H1 (cell line): ENCODE measurements at regions not wholly inside any gene's neighbourhood (a gene's known extent, or its start where the extent isn't known, plus 50 kb on each side); places are given as distances from the start of the nearest gene placed in this dataset.

Experiments
- EP300 ChIP-seq, 2 experiments: IDR thresholded peaks; 1 replicate in 1 of 2; 2 replicates in 1 of 2; pipeline ENCODE4 v1.6.1; 2011 to 2012; ENCODE audit warnings: low read depth in 2 of 2, low read length in 2 of 2, mild to moderate bottlenecking in 2 of 2, borderline replicate concordance in 1 of 2, inconsistent platforms in 1 of 2, moderate library complexity in 1 of 2
- EZH2 ChIP-seq: fragments of 200-600 bp; sonication (generic); IDR thresholded peaks from 2 replicates; pipeline ENCODE4 v1.7.1; 2012; ENCODE audit warnings: low read depth, mild to moderate bottlenecking, moderate library complexity, low read length, inconsistent platforms; ENCODE audit not compliant: severe bottlenecking
- POLR2AphosphoS5 ChIP-seq: IDR thresholded peaks from 2 replicates; pipeline ENCODE4 v1.6.1; 2011; ENCODE audit warnings: low read depth, low read length
- SUZ12 ChIP-seq: fragments of 200-600 bp; sonication (generic); IDR thresholded peaks from 2 replicates; pipeline ENCODE4 v1.6.1; 2012; ENCODE audit warnings: mild to moderate bottlenecking, inconsistent platforms, low read length, moderate library complexity, mixed read lengths
- TF ChIP-seq, protein P1 (sequence below): fragments of 300-600 bp; sonication (generic); IDR thresholded peaks from 2 replicates; pipeline ENCODE4 v1.7.1; 2012; ENCODE audit warnings: low read length, moderate library complexity, mild to moderate bottlenecking, inconsistent platforms; ENCODE audit not compliant: insufficient replicate concordance
- TF ChIP-seq, protein P2 (sequence below): IDR thresholded peaks from 2 replicates; pipeline ENCODE4 v1.6.1; 2012; ENCODE audit warnings: inconsistent platforms

DNA sequence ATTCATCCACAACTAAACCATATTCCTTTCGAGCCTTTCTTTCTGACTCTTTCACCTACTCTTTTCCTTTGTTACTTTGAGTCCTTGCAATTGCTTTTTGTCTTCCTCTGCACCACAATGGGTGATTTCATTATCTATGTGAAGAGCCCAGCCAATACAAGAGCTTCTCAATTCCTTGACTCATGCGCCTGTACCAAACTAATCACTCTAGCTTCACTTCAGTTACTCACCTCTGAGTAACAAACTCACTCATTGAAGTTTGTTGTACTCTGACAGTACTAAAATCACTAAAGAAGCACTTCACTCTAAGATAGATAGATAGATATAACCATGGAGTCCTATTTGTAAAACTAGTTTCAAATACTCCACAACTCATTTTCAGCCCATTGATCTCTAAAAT, 191.7 kb upstream of the EPHA5 start (continued):
- TF ChIP-seq SUZ12 (no peak), POLR2AphosphoS5 (no peak), EZH2 (no peak), EP300 (IDR thresholded peaks at IDR 0.05; ENCODE audit: borderline replicate concordance in 1 of 2, low read depth in 2 of 2, low read length in 2 of 2) (no peak)
- TF ChIP-seq, protein P1, sequence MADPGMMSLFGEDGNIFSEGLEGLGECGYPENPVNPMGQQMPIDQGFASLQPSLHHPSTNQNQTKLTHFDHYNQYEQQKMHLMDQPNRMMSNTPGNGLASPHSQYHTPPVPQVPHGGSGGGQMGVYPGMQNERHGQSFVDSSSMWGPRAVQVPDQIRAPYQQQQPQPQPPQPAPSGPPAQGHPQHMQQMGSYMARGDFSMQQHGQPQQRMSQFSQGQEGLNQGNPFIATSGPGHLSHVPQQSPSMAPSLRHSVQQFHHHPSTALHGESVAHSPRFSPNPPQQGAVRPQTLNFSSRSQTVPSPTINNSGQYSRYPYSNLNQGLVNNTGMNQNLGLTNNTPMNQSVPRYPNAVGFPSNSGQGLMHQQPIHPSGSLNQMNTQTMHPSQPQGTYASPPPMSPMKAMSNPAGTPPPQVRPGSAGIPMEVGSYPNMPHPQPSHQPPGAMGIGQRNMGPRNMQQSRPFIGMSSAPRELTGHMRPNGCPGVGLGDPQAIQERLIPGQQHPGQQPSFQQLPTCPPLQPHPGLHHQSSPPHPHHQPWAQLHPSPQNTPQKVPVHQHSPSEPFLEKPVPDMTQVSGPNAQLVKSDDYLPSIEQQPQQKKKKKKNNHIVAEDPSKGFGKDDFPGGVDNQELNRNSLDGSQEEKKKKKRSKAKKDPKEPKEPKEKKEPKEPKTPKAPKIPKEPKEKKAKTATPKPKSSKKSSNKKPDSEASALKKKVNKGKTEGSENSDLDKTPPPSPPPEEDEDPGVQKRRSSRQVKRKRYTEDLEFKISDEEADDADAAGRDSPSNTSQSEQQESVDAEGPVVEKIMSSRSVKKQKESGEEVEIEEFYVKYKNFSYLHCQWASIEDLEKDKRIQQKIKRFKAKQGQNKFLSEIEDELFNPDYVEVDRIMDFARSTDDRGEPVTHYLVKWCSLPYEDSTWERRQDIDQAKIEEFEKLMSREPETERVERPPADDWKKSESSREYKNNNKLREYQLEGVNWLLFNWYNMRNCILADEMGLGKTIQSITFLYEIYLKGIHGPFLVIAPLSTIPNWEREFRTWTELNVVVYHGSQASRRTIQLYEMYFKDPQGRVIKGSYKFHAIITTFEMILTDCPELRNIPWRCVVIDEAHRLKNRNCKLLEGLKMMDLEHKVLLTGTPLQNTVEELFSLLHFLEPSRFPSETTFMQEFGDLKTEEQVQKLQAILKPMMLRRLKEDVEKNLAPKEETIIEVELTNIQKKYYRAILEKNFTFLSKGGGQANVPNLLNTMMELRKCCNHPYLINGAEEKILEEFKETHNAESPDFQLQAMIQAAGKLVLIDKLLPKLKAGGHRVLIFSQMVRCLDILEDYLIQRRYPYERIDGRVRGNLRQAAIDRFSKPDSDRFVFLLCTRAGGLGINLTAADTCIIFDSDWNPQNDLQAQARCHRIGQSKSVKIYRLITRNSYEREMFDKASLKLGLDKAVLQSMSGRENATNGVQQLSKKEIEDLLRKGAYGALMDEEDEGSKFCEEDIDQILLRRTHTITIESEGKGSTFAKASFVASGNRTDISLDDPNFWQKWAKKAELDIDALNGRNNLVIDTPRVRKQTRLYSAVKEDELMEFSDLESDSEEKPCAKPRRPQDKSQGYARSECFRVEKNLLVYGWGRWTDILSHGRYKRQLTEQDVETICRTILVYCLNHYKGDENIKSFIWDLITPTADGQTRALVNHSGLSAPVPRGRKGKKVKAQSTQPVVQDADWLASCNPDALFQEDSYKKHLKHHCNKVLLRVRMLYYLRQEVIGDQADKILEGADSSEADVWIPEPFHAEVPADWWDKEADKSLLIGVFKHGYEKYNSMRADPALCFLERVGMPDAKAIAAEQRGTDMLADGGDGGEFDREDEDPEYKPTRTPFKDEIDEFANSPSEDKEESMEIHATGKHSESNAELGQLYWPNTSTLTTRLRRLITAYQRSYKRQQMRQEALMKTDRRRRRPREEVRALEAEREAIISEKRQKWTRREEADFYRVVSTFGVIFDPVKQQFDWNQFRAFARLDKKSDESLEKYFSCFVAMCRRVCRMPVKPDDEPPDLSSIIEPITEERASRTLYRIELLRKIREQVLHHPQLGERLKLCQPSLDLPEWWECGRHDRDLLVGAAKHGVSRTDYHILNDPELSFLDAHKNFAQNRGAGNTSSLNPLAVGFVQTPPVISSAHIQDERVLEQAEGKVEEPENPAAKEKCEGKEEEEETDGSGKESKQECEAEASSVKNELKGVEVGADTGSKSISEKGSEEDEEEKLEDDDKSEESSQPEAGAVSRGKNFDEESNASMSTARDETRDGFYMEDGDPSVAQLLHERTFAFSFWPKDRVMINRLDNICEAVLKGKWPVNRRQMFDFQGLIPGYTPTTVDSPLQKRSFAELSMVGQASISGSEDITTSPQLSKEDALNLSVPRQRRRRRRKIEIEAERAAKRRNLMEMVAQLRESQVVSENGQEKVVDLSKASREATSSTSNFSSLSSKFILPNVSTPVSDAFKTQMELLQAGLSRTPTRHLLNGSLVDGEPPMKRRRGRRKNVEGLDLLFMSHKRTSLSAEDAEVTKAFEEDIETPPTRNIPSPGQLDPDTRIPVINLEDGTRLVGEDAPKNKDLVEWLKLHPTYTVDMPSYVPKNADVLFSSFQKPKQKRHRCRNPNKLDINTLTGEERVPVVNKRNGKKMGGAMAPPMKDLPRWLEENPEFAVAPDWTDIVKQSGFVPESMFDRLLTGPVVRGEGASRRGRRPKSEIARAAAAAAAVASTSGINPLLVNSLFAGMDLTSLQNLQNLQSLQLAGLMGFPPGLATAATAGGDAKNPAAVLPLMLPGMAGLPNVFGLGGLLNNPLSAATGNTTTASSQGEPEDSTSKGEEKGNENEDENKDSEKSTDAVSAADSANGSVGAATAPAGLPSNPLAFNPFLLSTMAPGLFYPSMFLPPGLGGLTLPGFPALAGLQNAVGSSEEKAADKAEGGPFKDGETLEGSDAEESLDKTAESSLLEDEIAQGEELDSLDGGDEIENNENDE = no peak
- TF ChIP-seq, protein P2, sequence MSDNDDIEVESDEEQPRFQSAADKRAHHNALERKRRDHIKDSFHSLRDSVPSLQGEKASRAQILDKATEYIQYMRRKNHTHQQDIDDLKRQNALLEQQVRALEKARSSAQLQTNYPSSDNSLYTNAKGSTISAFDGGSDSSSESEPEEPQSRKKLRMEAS = no peak
